Astrocyte of the spinal cord (primary cell): ENCODE measurements at regions not wholly inside any gene's neighbourhood (a gene's known extent, or its start where the extent isn't known, plus 50 kb on each side); places are given as distances from the start of the nearest gene placed in this dataset.
A peak's percentile ranks its signal among the peaks of the same experiment; 100 is the strongest.

Source experiments
- DNase-seq: peaks from one replicate; pipeline ENCODE4 v3.0.0; 2011; ENCODE audit warnings: low read depth, low spot score
- H3K4me3 ChIP-seq: 2 replicates; pipeline ENCODE4 v1.5.1; 2011; ENCODE audit warnings: low read depth, mild to moderate bottlenecking, low read length, moderate library complexity
- in situ Hi-C: cut with HindIII; loops from 2 replicates; pipeline ENCODE4 v1.10.0; 2017; ENCODE audit warnings: low sequenced_read_pairs
- TF ChIP-seq, protein P1 (sequence below): IDR thresholded peaks from 2 replicates; pipeline ENCODE4 v1.5.1; 2012; ENCODE audit warnings: low read depth, mild to moderate bottlenecking, low read length, inconsistent platforms

DNA sequence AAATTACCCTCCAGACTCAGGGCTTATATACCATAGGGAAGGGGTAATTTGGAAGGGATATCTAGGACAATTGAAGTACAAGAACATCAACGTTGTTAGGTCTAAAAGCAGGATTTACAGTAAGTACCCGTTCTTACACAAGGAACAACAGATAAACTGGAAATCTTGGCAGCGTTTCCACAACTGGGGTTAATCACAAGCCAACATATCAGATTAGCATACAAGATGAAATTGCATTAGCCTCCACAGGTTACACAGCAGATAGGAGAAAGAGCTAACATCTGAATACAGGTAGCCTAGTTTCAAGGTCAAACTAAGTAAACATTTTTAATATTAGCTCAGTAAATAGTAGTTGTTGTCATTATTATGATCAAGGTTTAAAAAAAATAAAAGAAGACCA, 1214.0 kb upstream of the PCDH20 start:
- in situ Hi-C loops, result no loop called here
- TF ChIP-seq, protein P1, sequence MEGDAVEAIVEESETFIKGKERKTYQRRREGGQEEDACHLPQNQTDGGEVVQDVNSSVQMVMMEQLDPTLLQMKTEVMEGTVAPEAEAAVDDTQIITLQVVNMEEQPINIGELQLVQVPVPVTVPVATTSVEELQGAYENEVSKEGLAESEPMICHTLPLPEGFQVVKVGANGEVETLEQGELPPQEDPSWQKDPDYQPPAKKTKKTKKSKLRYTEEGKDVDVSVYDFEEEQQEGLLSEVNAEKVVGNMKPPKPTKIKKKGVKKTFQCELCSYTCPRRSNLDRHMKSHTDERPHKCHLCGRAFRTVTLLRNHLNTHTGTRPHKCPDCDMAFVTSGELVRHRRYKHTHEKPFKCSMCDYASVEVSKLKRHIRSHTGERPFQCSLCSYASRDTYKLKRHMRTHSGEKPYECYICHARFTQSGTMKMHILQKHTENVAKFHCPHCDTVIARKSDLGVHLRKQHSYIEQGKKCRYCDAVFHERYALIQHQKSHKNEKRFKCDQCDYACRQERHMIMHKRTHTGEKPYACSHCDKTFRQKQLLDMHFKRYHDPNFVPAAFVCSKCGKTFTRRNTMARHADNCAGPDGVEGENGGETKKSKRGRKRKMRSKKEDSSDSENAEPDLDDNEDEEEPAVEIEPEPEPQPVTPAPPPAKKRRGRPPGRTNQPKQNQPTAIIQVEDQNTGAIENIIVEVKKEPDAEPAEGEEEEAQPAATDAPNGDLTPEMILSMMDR, result no peak
- DNase-seq, result no peak
- no peak overlapping the region for H3K4me3 ChIP-seq

DNA sequence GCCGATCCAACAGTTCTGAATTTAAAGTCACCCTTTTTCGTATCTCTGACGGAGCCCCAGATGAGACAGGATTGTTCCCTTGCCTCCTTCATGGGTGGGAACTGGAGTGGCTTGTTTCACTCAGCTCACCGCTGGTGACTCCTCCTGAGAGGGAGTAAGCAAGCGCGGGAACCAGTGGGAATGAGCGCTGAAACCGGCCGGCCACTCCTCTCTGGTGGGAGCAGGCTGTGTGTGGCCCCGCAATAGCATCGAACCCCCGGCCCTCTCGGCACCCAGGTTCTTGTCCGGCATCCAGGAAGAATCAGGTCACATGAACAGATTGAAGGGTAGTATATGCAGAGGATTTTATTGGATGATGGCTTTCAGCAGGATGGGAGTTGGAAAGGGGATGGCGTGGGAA, 1211.6 kb upstream of the PCDH20 start:
- TF ChIP-seq, protein P1, result no peak
- no peak overlapping the region for H3K4me3 ChIP-seq
- in situ Hi-C loops, result no loop called here
- DNase-seq, result no peak

DNA sequence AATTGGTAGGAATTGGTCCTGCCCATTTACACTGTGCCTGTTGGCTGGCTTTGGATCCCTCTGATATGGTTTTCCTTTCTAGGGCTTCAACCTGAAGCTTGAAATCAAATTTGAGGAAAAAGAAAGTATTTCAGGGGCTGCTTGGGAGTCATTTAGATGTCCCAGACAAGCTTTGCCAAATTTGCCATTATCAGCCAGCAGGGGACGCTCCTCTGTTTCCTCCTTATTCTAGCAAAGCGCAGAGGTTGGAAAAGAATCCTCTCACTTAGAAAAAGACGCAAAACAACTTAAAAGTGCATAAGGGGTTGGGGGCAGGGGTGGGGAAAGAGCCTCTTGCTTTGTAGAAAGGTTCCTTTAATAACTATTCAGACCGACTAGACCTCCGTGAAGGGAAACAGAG, 1211.1 kb upstream of the PCDH20 start:
- in situ Hi-C loops, result no loop called here
- DNase-seq, result no peak
- TF ChIP-seq, protein P1, result peak; percentile 36
- H3K4me3 ChIP-seq, result no peak overlapping the region

DNA sequence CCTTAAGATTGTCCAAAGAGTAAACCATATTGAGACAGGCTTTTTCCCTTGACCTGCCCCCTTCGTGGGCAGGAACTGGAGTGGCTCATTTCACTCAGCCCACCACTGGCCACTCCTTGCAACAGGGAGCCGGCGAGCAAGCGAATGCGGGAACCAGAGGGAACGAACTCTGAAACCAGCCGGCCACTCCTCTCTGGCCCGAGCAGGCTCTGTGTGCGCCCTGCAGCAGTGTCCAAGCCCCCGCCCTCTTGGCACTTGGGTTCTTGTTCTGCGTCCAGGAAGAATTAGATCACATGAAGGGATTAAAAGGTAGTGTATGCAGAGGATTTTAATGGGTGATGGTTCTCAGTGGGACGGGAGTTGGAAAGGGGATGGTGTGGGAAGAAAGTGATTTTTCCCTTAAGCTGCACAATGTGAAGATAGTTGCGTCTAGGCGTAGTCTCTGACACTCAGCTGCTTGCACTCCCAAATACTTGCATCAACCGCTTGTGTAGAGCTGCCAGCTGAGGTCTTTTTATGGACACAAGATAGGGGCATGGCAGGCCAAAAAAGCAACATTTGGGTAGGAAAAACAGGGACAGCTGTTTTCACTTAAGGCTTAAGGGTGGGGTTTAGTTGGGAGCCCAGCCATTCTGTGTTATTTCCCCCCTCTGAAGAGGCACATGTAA, 1209.7 kb upstream of the PCDH20 start:
- in situ Hi-C loops, result no loop called here
- H3K4me3 ChIP-seq, result no peak overlapping the region
- TF ChIP-seq, protein P1, result no peak
- no peak for DNase-seq

DNA sequence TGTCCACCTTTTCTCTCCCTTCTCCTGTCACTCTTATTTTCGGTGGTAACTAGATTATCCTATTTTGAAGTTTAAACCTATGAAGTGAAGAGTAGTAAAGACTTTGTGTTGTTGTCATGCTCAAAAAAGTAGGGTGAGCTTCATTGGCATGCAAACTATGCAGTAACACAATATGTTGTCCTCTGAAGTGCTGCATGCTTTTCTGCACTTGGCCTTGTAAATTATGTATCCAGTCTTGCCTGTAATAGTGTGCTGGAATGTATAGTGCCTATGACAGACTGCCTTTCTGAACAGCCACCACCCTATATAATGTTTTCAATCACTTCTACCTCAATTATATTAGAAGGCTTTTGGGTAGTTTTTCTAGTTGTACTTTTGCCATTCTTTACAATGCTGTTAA, 1198.2 kb upstream of the PCDH20 start:
- no peak overlapping the region for H3K4me3 ChIP-seq
- no peak for DNase-seq
- in situ Hi-C loops, result no loop called here
- TF ChIP-seq, protein P1, result no peak

DNA sequence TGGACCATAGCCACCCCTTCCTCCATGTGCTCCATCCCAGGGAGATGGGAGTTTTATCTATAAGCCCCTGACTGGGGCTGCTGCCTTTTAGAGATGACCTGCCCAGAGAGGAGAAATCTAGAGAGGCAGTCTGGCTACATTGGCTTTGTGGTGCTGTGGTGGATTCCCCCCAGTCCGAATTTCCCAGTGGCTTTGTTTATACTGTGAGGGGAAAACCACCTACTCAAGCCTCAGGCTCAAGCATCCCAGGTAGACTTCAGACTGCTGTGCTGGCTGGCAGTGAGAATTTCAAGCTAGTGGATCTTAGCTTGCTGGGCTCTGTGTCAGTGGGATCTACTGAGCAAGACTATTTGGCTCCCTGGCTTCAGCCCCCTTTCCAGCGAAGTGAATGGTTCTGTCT, 1195.7 kb upstream of the PCDH20 start:
- TF ChIP-seq, protein P1, result no peak
- H3K4me3 ChIP-seq, result no peak overlapping the region
- no peak for DNase-seq
- in situ Hi-C loops, result no loop called here
